Epithelial cell of proximal tubule (primary cell): ENCODE measurements at regions not wholly inside any gene's neighbourhood (a gene's known extent, or its start where the extent isn't known, plus 50 kb on each side); places are given as distances from the start of the nearest gene placed in this dataset.

Experiments used
- DNase-seq: peaks from one replicate; pipeline ENCODE4 v3.0.0-alpha.2; 2011; ENCODE audit warnings: low read depth
- H3K4me3 ChIP-seq: 2 replicates; pipeline ENCODE4 v1.5.1; 2011; ENCODE audit warnings: low read depth, mild to moderate bottlenecking, low read length
- TF ChIP-seq, protein P1 (sequence below): conservative IDR thresholded peaks from 2 replicates; pipeline ENCODE4 v1.5.1; 2012; ENCODE audit warnings: low read depth, mild to moderate bottlenecking, low read length

DNA sequence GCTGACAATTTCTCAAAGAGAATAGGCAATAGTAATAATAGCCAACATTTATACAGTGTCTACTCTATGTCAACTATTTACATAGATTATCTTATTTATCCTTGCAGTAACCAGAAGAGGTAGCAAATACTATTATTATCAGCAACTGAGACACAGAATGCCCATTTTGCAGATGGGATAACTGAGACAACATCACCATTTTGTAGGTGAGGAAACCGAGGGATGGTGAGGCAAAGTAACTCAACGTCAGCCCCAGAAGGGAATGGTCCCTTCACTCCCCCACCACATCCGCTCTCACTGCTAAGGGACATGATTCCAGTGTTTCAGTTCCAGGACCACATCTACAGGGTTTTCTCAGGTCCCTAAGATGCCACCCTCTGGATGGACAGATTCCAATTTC lies 261.2 kb upstream of the NEBL start:
- no peak for DNase-seq
- H3K4me3 ChIP-seq: no peak overlapping the region
- TF ChIP-seq, protein P1, sequence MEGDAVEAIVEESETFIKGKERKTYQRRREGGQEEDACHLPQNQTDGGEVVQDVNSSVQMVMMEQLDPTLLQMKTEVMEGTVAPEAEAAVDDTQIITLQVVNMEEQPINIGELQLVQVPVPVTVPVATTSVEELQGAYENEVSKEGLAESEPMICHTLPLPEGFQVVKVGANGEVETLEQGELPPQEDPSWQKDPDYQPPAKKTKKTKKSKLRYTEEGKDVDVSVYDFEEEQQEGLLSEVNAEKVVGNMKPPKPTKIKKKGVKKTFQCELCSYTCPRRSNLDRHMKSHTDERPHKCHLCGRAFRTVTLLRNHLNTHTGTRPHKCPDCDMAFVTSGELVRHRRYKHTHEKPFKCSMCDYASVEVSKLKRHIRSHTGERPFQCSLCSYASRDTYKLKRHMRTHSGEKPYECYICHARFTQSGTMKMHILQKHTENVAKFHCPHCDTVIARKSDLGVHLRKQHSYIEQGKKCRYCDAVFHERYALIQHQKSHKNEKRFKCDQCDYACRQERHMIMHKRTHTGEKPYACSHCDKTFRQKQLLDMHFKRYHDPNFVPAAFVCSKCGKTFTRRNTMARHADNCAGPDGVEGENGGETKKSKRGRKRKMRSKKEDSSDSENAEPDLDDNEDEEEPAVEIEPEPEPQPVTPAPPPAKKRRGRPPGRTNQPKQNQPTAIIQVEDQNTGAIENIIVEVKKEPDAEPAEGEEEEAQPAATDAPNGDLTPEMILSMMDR: no peak

DNA sequence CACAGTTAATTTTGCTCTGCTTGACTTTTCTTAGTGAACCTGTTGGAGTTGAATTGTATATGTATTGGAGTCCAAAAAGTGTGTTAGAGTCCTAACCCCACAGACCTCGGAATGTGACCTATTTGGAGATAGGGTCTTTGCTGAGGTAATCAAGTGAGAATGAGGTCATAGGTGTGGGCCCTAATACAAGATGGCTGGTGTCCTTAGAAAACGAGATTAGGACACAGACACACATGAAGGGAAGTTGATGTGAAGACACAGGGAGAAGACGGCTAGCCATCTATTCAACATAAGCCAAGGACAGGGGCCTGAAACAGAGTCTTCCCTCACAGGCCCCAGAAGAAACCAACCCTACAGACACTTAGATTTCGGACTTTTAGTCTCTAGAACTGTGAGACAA lies 260.6 kb upstream of the NEBL start:
- TF ChIP-seq, protein P1: no peak
- no peak for DNase-seq
- no peak overlapping the region for H3K4me3 ChIP-seq

DNA sequence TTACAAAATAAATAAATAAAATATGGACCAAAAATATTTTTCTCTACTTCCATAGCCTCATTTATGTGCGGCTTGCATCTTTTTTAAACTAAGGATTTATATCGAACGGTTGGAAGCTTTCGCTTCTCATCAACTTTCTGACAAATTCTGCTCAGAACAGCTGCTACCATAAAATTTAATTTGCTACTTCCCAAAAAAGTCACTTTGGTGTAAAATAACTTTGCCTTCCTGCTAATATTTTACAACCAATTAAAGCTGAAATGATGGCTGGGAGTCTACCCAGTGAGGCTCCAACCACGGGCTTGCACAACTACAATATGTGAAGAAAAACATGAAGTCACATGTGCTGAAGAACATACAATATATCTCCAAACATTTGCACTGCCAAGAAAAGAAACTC lies 253.1 kb upstream of the NEBL start:
- no peak for DNase-seq
- no peak overlapping the region for H3K4me3 ChIP-seq
- TF ChIP-seq, protein P1: no peak

DNA sequence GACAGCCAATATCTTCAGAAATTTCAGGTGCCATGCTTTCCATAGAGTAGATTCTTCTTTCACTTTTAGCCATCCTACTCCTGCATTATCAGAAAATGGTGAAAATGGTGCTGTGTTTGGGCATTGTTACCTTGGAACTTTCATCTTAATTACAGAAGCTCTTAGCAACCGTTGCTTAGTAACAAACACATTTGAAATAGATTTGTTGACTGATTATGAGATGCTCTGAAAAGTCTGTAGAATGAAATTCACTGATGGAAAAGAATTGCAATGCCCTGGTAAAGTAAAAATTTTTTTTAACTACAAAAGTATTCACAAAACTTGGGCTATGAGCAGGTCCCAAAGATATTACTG lies 249.3 kb upstream of the NEBL start:
- DNase-seq: no peak
- TF ChIP-seq, protein P1: no peak

DNA sequence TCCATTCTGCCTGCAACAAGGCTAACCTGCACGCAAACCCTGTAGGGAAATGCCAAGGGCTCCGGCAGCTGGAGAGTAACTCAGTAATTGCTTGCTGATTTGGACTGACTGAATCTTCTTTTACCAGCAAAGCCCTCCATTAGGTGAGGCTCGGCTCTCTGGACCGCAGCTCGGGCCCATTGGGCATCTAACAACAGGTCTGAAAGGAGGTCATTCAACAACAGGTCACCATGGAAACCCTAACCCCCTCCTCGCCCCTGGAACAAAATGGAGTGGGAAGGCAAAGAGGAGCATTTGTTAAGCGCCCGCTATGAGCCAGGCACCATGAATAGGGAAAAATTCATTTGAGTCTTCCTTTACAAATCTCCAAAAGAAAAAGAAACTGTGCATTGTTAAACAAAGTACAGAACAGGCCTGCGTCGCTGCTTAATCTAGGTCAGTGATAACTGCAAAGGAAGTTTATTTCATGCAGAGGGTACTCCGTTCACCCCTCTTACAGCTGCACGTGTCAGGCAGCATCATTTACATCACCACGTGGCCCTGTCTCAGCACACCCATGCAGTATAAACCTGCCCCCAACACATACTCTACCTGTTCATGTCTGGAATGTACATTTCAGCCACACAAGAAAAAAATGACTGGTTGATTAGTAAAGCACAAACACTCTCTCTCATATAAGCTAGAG lies 248.8 kb upstream of the NEBL start:
- H3K4me3 ChIP-seq: no peak overlapping the region
- TF ChIP-seq, protein P1: no peak
- no peak for DNase-seq

More for the DNA sequence above, 249.3 kb upstream of the NEBL start:
- no peak overlapping the region for H3K4me3 ChIP-seq

DNA sequence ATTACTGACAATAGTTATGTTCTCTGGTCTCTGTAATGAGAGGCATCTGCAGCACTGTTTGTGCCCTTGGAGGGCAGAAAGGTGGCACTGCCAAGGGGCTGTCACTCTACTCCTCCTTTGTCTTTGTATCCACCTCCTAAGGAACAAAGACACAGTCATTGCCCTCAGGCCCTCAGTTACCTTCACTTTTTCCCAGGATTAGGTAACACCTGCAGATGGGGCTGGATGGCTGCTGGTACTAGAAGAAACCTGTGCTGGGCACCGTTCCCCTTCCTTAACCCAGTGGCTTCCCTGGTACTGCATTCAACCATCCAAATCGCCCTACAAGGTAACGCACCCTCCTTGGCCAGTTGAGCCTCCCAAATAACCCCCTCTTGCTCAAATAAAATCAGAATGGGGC lies 246.9 kb upstream of the NEBL start:
- no peak overlapping the region for H3K4me3 ChIP-seq
- DNase-seq: no peak

More for the DNA sequence above, 246.9 kb upstream of the NEBL start:
- TF ChIP-seq, protein P1: no peak
